ENCODE measurements at regions not wholly inside any gene's neighbourhood (a gene's known extent, or its start where the extent isn't known, plus 50 kb on each side); places are given as distances from the start of the nearest gene placed in this dataset.

GRCh38 chr20:22062874-22063273 is 357.4 kb downstream of the PAX1 start (continued):
- TF ChIP-seq, protein P1, sequence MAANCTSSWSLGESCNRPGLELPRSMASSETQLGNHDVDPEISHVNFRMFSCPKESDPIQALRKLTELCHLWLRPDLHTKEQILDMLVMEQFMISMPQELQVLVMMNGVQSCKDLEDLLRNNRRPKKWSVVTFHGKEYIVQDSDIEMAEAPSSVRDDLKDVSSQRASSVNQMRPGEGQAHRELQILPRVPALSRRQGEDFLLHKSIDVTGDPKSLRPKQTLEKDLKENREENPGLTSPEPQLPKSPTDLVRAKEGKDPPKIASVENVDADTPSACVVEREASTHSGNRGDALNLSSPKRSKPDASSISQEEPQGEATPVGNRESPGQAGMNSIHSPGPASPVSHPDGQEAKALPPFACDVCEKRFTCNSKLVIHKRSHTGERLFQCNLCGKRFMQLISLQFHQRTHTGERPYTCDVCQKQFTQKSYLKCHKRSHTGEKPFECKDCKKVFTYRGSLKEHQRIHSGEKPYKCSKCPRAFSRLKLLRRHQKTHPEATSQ (CRISPR knock-in tag; IDR thresholded peaks at IDR 0.05; ENCODE audit: borderline replicate concordance): no peak
- TF ChIP-seq ZSCAN22 (CRISPR knock-in tag; IDR thresholded peaks at IDR 0.05): no peak
- no peak for TF ChIP-seq CEBPZ (IDR thresholded peaks at IDR 0.05; ENCODE audit: low read length)
- no peak for TF ChIP-seq NFIC (IDR thresholded peaks at IDR 0.05; ENCODE audit: low read length)
- no peak for TF ChIP-seq PRDM15 (CRISPR knock-in tag; IDR thresholded peaks at IDR 0.05)
- no peak for TF ChIP-seq MAFK (conservative IDR thresholded peaks at IDR 0.05 in 1 of 2, IDR thresholded peaks at IDR 0.05 in 1 of 2; ENCODE audit: low read length in 2 of 2)
- no peak for TF ChIP-seq TEAD3 (CRISPR knock-in tag; optimal IDR thresholded peaks at IDR 0.05; ENCODE audit: borderline replicate concordance)
- no peak for TF ChIP-seq ZNF317 (CRISPR knock-in tag; IDR thresholded peaks at IDR 0.05)
- no peak for TF ChIP-seq MIER2 (CRISPR knock-in tag; IDR thresholded peaks at IDR 0.05)
- no peak for TF ChIP-seq ZXDC (CRISPR knock-in tag; IDR thresholded peaks at IDR 0.05)
- no peak for TF ChIP-seq RELA (CRISPR knock-in tag; IDR thresholded peaks at IDR 0.05)
- TF ChIP-seq, protein P2, sequence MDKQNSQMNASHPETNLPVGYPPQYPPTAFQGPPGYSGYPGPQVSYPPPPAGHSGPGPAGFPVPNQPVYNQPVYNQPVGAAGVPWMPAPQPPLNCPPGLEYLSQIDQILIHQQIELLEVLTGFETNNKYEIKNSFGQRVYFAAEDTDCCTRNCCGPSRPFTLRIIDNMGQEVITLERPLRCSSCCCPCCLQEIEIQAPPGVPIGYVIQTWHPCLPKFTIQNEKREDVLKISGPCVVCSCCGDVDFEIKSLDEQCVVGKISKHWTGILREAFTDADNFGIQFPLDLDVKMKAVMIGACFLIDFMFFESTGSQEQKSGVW (CRISPR knock-in tag; IDR thresholded peaks at IDR 0.05; ENCODE audit: borderline replicate concordance): no peak
- TF ChIP-seq STAG1 (CRISPR knock-in tag; IDR thresholded peaks at IDR 0.05): no peak
- TF ChIP-seq ZNF746 (CRISPR knock-in tag; IDR thresholded peaks at IDR 0.05): no peak

Measured in HepG2 (cell line).